ENCODE measurements at regions not wholly inside any gene's neighbourhood (a gene's known extent, or its start where the extent isn't known, plus 50 kb on each side); places are given as distances from the start of the nearest gene placed in this dataset.

DNA sequence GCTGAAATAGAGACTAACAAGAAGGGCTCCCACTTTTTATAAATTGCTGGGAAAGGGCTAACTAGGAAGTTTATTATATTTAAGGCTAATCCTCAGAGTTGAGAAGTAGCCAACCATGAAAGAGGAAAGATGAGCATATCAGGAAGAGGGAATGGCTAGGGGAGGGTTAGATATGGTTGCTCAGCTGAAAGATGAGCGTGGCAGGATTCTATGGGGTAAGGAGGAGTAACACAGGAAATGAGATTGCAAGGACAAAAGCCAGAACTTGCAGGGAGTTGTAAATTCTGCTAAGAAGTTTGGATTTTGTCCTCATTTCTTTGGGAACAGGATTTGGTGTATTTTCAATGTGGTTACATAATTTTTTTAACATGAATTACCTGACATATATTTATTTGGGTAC, 127.4 kb upstream of the ATP2B1 start:
- Histone ChIP-seq H3K36me3 (ENCODE audit: low read length) (no peaks in the 10 kb centered on the region), H3K27ac (ENCODE audit: low read depth, low read length) (no peak overlapping the region), H3K4me2 (ENCODE audit: low read depth, low read length, poor library complexity, severe bottlenecking) (no peak overlapping the region), H3K4me3 (ENCODE audit: insufficient read depth, low read length, poor library complexity, severe bottlenecking) (no peak overlapping the region), H3F3A (ENCODE audit: insufficient read depth) (no peaks in the 10 kb centered on the region), H3K9ac (ENCODE audit: low read length) (no peak overlapping the region), H2AFZ (ENCODE audit: low read depth, low read length, severe bottlenecking) (no peak overlapping the region), H3K9me2 (replicated peaks; ENCODE audit: insufficient read depth, low read length) (no peaks in the 10 kb centered on the region), H4K20me1 (ENCODE audit: low read depth, low read length) (no peaks in the 10 kb centered on the region), H3K9me3 (ENCODE audit: insufficient read depth, low read length) (no peaks in the 10 kb centered on the region), H3K79me2 (ENCODE audit: insufficient read depth, low read length) (no peaks in the 10 kb centered on the region), H3K27me3 (ENCODE audit: low read length) (no peaks in the 10 kb centered on the region)
- TF ChIP-seq EZH2phosphoT487 (conservative IDR thresholded peaks at IDR 0.05; ENCODE audit: low read length): no peak
- TF ChIP-seq, protein P1, sequence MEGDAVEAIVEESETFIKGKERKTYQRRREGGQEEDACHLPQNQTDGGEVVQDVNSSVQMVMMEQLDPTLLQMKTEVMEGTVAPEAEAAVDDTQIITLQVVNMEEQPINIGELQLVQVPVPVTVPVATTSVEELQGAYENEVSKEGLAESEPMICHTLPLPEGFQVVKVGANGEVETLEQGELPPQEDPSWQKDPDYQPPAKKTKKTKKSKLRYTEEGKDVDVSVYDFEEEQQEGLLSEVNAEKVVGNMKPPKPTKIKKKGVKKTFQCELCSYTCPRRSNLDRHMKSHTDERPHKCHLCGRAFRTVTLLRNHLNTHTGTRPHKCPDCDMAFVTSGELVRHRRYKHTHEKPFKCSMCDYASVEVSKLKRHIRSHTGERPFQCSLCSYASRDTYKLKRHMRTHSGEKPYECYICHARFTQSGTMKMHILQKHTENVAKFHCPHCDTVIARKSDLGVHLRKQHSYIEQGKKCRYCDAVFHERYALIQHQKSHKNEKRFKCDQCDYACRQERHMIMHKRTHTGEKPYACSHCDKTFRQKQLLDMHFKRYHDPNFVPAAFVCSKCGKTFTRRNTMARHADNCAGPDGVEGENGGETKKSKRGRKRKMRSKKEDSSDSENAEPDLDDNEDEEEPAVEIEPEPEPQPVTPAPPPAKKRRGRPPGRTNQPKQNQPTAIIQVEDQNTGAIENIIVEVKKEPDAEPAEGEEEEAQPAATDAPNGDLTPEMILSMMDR (IDR thresholded peaks at IDR 0.05; ENCODE audit: insufficient read depth, low read length, poor library complexity, severe bottlenecking): no peak

DNA sequence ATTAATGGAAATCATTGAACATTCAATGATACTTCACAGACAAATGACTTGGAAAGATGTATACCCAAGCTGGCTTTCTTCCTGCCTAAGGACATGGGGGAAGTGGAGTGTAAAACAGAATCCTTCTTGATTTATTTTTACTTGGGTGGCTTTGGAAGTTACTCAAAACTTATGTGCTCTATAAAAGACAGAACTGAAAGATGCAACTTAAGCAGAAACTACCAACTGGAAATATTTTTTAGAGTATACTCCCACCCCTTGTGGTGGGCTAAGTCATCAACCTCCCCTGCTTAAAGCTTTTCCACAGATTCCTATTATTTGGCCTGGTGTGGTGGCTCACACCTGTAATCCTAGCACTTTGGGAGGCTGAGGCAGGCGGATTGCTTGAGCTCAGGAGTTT, 126.0 kb upstream of the ATP2B1 start:
- Histone ChIP-seq H2AFZ (ENCODE audit: low read depth, low read length, severe bottlenecking) (no peak overlapping the region), H3K36me3 (ENCODE audit: low read length) (no peaks in the 10 kb centered on the region), H3K9me2 (replicated peaks; ENCODE audit: insufficient read depth, low read length) (no peaks in the 10 kb centered on the region), H4K20me1 (ENCODE audit: low read depth, low read length) (no peaks in the 10 kb centered on the region), H3K4me3 (ENCODE audit: insufficient read depth, low read length, poor library complexity, severe bottlenecking) (no peak overlapping the region), H3K79me2 (ENCODE audit: insufficient read depth, low read length) (no peaks in the 10 kb centered on the region), H3K9ac (ENCODE audit: low read length) (no peak overlapping the region), H3K27ac (ENCODE audit: low read depth, low read length) (no peak overlapping the region), H3K4me2 (ENCODE audit: low read depth, low read length, poor library complexity, severe bottlenecking) (no peak overlapping the region), H3K27me3 (ENCODE audit: low read length) (no peaks in the 10 kb centered on the region), H3K9me3 (ENCODE audit: insufficient read depth, low read length) (no peaks in the 10 kb centered on the region), H3F3A (ENCODE audit: insufficient read depth) (no peaks in the 10 kb centered on the region)
- no peak for TF ChIP-seq EZH2phosphoT487 (conservative IDR thresholded peaks at IDR 0.05; ENCODE audit: low read length)
- TF ChIP-seq, protein P1 (IDR thresholded peaks at IDR 0.05; ENCODE audit: insufficient read depth, low read length, poor library complexity, severe bottlenecking): no peak

DNA sequence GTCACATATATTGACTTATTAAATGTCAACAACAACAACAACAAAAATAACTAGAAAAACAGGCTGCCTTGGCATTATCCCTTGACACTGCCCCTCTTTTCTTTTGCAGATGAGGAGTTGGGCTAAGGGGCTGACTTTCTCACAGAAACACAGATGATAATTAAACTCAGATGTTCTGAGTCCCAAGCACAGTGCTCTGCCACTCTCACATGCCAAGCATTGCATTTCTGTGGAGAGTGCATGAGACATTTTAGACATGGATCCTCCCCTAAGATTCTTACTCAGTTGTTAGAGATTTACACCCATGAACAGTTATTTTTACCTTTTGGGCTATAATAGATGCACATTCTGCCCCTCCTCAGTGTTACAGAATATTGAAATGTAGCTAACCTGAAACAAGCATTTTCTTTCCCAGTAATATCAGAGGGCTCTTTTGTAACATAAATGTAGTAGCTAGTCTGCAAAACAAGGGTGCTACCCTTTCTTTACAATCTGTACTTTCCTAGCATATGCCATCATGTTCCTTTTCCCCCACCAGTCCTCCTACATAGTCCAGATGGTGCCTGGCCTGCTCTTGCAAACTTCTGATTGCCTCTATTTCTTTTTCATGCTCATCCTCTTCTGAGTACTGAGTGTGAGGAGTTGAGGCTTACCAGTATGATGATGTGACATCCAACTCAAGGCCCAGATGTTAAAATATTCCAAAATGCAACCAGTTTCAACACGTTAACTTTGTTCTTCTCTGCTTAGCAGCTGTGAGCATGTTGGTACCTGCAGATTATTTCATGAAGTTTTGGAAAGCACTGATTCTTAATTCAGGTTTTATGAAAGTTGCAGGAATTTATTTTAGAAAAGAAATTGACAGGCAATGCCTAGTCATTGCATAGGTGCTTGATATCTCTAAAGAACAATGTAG, 125.0 kb upstream of the ATP2B1 start:
- Histone ChIP-seq H2AFZ (ENCODE audit: low read depth, low read length, severe bottlenecking) (no peak overlapping the region), H3K36me3 (ENCODE audit: low read length) (no peaks in the 10 kb centered on the region), H3K9me3 (ENCODE audit: insufficient read depth, low read length) (no peaks in the 10 kb centered on the region), H4K20me1 (ENCODE audit: low read depth, low read length) (no peaks in the 10 kb centered on the region), H3K9me2 (replicated peaks; ENCODE audit: insufficient read depth, low read length) (no peaks in the 10 kb centered on the region), H3K4me2 (ENCODE audit: low read depth, low read length, poor library complexity, severe bottlenecking) (no peak overlapping the region), H3F3A (ENCODE audit: insufficient read depth) (no peaks in the 10 kb centered on the region), H3K4me3 (ENCODE audit: insufficient read depth, low read length, poor library complexity, severe bottlenecking) (no peak overlapping the region), H3K9ac (ENCODE audit: low read length) (no peak overlapping the region), H3K79me2 (ENCODE audit: insufficient read depth, low read length) (no peaks in the 10 kb centered on the region), H3K27ac (ENCODE audit: low read depth, low read length) (no peak overlapping the region), H3K27me3 (ENCODE audit: low read length) (no peaks in the 10 kb centered on the region)
- TF ChIP-seq EZH2phosphoT487 (conservative IDR thresholded peaks at IDR 0.05; ENCODE audit: low read length): no peak
- TF ChIP-seq, protein P1 (IDR thresholded peaks at IDR 0.05; ENCODE audit: insufficient read depth, low read length, poor library complexity, severe bottlenecking): no peak
